GM18868 (cell line): ENCODE measurements at regions not wholly inside any gene's neighbourhood (a gene's known extent, or its start where the extent isn't known, plus 50 kb on each side); places are given as distances from the start of the nearest gene placed in this dataset.
A peak's percentile ranks its signal among the peaks of the same experiment; 100 is the strongest.
"Not testable (repeated sequence)": the region's sequence is repeated elsewhere in the genome, so short reads cannot be mapped to it uniquely, and the experiment has no call there.

Experiments
- ATAC-seq: cut with Tn5 transposase; IDR thresholded peaks from one replicate; pipeline ENCODE4 v1.9.1; 2021; ENCODE audit warnings: mild to moderate bottlenecking, moderate library complexity; ENCODE audit not compliant: unreplicated experiment

- no peak for ATAC-seq
These were observed 337.6 kb downstream of the FGF10 start for GRCh38 chr5:44051591-44051990.

- ATAC-seq: no peak
These were observed 340.8 kb downstream of the FGF10 start for GRCh38 chr5:44048276-44048984.

- ATAC-seq: no peak
These were observed 342.4 kb downstream of the FGF10 start for GRCh38 chr5:44046619-44047364.

DNA sequence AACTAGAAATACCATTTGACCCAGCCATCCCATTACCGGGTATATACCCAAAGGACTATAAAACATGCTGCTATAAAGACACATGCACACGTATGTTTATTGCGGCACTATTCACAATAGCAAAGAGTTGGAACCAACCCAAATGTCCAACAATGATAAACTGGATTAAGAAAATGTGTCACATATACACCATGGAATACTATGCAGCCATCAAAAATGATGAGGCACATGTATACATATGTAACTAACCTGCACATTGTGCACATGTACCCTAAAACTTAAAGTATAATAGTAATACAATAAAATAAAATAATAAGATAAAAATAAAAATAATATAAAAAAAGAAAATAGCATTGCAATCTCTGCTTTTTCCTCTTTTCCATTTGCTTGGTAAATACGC, 344.7 kb downstream of the FGF10 start:
- not testable (repeated sequence) for ATAC-seq

GRCh38 chr5:44028226-44028625, 361.0 kb downstream of the FGF10 start:
- no peak for ATAC-seq

- no peak for ATAC-seq
These were observed 366.6 kb downstream of the FGF10 start for GRCh38 chr5:44022622-44023021.

DNA sequence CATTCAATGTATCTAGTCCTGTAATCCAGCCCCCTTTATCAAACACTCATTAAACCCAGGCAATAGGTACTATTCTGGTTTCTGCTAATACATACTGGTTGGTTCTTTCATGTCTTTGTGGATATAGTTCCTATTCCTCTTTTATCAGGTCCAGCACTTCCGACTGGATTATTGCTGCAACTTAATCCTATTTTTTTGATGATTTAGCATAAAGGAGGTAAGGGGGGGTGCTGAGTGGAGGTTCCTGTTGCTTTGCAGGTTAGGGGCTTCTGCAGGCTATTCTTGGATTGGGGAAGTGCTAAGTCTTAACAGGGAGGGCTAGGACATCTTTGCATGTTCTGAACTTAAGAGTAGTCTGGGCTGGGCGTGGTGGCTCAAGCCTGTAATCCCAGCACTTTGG, 377.7 kb downstream of the FGF10 start:
- no peak for ATAC-seq

DNA sequence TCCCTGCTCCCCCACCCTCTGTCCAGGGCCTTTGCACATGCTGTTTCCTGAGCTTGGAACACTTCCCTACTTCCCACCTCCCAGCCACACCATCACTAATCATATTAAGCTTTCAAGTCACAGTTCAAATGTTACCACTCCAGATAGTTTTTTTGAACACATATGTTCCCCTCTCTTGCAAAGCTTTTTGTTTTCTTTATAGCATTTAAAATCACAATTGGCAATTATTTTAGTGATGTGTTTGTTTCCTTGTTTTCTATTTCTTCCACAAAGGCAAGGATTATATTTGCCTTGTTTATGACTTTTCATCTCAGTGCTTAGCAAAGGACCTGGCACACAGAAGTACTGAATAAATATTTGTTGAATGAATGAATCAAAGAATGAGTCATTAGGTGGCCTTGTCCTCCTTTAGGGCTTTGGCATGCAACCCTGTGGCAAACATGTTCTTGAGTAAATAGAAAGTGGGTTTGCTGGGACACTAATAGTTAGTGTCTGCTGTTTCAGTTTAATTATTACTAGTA, 386.8 kb downstream of the FGF10 start:
- ATAC-seq: peak; percentile 80

GRCh38 chr5:44001675-44002380, 387.4 kb downstream of the FGF10 start:
- ATAC-seq: no peak

DNA sequence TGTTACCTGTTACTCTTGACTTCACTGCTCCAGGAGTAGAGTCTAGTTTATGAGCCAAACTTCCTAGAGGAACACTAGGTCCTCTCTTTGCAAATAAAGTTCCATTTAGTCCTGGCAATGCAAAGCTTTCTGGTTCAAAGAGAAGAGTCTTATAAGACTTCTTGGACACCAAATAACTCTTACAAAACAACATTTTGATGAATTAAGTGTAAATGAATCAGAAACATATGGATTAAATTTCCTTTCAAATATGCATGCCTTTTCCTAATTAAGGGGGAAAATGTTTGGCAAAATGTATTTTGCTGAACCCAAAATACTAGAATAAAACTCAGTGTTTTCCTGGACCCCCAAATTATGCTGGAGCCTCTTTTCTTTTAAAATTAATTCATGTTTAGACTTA, 388.0 kb downstream of the FGF10 start:
- ATAC-seq: no peak

DNA sequence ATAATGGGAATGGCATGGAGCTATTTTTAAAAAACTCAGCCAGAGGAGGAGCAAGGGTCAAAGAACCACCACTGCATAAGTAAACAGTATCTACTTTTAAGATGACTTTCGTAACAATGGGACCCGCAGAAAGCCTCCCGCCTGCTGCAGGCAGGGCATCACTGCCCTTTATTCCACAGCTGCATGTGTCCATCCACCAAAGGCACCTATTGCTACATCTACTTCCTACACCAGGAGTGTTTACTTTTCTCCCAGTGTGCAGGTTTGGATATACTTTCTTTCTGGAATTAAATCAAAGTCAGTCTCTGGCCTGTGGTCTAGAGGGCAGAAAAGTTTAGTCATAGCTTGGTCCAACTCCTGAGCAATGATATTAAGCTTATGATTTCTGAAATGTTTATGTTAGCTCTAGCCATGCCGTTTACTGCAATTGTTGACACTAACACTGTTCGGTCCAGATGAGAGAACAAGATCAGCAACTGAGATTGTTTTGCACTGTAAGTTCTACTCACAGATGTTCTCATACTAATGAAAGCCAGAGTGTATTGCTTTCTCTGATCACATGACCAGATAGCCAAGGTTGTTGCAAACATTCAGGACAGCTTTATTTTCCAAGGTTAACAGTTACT, 391.5 kb downstream of the FGF10 start:
- no peak for ATAC-seq

DNA sequence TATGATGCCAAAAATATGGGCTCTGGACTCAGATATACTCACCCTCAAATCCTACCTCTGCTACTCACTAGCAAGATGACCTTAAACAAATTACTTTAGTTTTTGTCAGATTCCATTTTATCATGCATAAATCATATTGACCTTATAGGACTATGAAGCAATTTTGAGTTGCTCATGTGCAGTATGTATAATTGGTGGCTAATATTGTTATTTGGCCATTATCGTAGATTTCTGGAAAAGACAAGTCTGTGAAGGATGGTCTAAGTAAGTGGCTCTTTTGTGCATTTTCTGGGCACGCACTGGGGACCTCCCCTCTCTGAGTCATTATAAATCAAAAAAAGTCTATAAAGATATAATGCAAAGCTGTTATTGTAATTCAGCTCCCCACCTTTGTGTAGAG, 393.0 kb downstream of the FGF10 start:
- ATAC-seq: no peak

- ATAC-seq: no peak
These were observed 391.4 kb downstream of the NNT start for GRCh38 chr5:43994352-43994708.

- ATAC-seq: no peak
These were observed 390.8 kb downstream of the NNT start for GRCh38 chr5:43993634-43994351.

DNA sequence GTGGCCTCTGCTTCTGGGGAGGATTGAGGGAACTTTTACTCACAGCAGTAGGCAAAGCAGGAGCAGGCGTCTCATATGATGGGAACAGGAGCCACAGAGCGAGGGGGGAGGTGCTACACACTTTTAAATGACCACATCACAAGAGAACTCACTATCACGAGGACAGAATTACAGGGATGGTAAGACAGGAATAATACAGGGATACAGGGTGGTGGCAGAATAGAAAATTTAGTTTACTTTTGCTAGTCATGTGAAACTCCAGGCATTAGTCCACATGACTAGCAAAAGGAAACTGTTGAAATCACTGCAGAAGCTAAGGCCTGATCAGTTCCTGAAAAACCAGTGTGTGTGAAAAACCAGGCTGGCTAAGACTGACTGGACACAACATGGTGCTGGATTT, 382.4 kb downstream of the NNT start:
- no peak for ATAC-seq

- ATAC-seq: no peak
These were observed 378.6 kb downstream of the NNT start for GRCh38 chr5:43981556-43981955.

DNA sequence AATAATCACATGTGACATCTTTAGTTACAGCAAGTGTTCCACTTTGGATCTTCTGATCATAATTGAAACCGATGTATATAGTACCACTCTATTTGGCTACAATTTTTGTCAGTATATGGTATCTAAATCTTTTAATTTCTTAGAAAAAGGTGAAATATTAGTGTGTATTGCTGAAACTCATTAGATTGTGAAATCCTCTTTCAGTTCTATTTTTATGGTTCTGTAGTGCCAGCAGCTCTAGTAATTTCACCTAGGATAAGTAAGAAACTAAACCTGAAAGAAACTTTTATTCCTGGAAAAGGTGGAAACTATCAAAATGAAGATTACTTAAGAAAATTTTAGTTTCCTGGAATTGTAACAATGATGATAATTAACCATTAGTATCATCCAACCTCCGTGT, 370.9 kb downstream of the NNT start:
- no peak for ATAC-seq

DNA sequence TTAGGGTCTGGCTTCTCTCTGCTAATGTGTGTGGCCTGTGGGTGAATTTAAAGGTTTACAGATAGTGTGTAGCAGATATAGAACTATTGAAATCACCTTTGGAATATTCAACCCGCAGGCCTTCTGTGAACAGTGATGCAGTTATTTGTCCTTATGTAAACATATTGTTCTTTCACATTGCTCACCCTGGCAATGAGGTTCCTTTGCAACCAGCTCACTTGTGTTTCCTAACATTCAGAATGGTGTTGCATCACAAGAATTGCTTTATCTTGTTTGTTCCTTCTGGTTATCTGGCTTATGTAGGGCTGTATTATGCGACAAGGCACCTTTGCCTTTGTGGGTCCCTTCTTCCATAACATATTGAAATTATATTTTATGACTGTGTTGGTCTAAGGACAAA, 370.3 kb downstream of the NNT start:
- ATAC-seq: no peak

GRCh38 chr5:43967165-43967564, 364.2 kb downstream of the NNT start:
- ATAC-seq: no peak

- ATAC-seq: no peak
These were observed 356.2 kb downstream of the NNT start for GRCh38 chr5:43959144-43959543.

DNA sequence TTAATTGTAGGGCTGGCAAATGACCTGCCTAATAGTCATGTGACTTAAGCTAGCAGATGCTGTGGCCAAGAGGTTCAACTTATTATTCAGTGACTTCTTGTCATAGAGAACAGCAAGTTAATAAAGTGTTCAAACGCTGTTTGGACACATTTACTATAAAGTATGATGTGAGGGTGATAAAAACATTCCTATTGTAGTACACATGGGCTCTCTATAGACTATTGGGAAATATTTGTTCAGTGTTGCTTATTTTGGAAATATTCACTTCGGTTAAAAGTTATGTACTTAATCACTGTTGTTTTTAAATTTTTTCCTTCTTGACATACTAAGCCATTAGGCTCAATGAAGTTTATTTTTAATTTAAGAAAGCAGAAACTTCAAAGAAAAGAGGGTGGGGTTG, 345.0 kb downstream of the NNT start:
- no peak for ATAC-seq
